Posterior cingulate gyrus (tissue), 11 donors: ENCODE measurements at regions not wholly inside any gene's neighbourhood (a gene's known extent, or its start where the extent isn't known, plus 50 kb on each side); places are given as distances from the start of the nearest gene placed in this dataset.
"Not testable (repeated sequence)": the region's sequence is repeated elsewhere in the genome, so short reads cannot be mapped to it uniquely, and the experiment has no call there.

Source experiments
- DNase-seq, 10 donors: peaks; one replicate each; pipeline versions ENCODE4 v3.0.0 to v3.0.0-alpha.2; 2020 to 2021; ENCODE audit warnings: mixed read lengths in 3 of 10
- intact Hi-C: fragments of 100-400 bp; cut with DNase I; formaldehyde crosslinking; loops from one replicate; pipeline ENCODE4 v1.15.1; 2023

DNA sequence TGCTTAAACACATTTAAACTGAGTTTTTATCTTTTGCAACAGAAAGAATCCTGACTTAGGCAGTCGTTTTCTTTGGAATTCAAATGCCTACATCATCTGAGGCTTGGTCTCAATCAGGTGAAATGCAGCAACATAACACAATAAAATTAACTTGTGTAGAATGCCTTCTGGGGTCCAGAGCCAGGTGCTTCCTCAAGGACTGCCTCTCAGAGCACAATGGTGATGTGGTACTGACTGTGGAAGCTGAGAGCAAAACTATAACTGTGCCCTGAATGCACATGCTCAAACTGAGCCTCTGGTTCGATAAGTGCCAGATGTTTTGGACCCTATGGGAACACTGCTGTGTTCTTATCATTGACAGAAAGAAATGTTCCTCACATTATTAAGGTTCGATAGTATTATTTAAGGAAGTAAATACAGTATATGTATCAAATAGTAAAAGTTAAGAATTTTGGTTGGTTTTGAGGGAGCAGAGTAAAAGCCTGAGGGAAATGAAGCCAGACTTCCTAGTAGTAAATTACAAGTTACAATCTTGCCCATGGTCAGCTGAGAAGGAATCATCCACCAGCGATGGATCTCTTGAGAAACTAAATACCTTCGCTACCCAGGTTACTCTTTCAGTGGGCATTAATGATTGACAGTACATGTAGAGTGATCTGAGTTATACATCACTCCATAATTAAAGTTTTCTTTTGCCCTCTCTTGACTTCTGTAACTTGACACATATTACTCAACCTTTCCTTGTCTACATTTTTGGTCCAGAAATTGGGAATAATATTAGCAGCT lies 122.9 kb upstream of the ATP2B1 start:
- intact Hi-C loops: no loop called here
- no peak for DNase-seq

DNA sequence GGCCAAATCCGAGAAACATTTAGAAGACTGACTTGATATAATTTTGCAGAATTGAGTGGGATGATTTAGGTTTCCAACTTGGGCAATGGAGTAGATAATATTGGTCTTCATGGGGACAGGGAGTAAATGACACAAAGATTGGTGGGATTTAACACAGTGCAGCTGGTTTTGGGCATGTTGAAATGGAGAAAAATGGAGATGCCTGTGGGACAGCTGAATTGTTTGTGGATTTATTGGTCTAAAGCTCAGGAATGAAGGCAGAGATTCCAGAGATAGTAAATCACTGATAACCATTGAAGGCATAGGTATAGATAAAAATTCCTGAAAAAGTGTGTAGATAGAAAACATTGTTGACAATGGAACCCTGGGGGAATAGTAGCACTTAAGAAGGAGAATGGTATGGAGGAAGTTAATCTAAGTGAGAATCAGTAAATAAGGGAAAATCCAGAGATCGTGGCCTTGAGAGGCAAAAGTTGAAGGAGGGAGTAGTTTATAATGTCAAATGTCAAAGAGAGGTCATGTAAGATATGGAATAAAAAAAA lies 120.9 kb upstream of the ATP2B1 start:
- DNase-seq: no peak
- intact Hi-C loops: no loop called here

DNA sequence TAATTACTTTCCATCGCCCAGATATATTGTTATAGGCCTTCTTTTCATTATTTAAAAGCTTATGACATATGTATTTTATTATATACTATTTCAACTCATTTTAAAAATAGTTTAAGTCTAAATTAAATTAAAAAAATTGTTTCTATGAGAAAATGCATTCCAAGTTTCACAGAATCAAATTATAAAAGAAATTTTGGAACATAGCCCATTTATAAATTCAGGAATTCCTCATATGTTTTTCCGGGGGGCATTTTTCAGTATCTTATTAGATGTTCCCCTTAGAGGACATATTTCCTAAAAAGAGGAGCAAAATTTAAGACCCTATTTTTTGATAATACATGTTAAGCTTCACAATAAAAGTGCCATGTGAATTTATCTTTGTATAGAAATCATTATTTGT lies 119.9 kb upstream of the ATP2B1 start:
- no peak for DNase-seq
- intact Hi-C loops: no loop called here

DNA sequence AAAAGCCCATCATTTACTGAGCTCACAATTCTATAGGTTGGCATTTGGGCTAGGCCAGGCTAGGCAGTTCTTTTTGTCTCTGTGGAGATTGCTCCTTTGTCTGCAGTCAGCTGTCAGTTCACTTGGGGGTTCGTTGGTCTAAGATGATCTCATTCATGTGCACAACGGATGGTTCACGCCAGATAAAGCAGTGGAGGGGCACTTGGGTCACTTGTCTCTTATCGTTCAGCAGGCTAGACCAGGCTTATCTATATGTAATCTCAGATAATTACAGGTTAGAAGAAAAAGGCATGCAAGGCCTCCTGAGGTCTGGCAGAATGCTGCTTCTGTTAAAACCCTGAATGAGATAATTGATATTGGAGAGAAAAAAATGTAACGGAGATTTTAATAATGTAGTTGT lies 119.0 kb upstream of the ATP2B1 start:
- intact Hi-C loops: no loop called here
- no peak for DNase-seq

DNA sequence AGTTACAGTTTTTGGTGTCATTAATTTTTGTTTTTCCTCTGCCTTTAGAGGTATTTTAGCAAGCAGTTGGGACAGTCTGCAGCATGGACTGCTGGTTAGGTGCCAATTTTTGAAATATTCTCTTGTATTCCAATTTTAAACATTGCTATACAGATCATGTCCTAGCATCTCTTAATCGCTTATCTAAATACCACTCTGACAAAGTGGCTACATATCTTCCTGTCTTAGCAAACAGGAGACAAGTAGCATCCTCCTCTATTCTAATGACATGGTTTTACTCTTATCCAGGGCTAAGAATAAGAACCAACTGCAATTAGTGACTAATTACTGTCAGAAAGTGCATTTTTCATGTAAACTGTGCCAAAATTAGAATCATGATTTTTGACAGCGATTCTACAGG lies 117.8 kb upstream of the ATP2B1 start:
- no peak for DNase-seq
- intact Hi-C loops: no loop called here

DNA sequence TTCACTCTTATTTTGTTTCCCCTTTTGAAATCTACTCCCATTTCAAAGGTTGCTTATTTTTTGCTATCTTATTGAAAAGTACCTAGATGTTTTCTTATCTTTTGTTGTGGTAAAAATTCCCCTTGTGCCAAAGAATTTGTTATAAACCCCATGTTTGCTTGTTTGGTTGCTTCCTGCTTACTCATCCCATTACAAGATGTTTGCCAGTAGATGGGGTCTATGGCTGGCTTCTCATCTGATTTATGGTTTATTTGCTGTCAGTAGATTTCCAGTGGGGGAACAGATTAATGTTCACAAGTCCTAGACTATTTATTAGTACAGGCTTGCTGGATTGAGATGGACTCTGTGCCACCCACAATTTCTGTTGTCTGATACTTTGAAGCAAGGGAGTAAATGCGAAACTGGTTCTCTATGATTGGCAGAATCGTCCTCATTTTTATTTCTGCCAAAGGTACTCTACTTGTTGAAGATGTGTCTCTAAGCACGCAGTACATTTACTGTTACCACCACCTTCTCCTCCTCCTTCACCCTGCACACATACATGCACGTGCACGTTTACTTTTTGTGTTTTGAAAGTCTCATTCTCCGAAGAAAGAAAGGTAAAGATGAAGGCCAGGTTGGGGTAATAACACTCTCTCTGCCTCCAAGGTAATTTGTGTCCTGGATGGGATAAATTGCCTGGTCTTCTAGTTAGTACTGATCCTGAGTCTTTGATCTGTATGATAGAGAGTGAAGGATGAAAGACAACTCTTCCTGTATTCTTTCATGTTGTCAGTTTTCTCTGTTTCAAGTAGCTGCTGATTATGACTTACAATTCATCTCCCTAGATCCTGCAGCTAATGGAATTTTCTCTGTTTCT lies 117.2 kb upstream of the ATP2B1 start:
- DNase-seq: no peak
- intact Hi-C loops: no loop called here

DNA sequence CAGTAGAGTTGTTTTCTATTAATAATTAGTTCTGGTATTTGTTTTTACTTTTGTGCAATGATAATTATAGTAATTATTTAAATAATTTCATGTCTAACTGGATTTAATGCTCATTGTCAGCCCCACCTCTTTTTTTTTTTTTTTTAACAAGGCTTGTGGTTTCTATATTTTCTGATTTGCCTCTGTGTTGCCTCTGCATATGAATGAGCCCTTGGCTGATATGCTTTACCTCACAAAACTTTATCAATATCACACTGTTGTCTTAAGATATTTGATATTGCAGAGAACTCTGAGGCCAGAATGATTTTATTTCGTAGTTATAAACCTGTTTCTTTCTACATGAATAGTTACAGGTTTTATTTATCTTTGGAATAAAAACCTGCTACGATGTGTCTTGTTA lies 116.2 kb upstream of the ATP2B1 start:
- intact Hi-C loops: no loop called here
- no peak for DNase-seq

DNA sequence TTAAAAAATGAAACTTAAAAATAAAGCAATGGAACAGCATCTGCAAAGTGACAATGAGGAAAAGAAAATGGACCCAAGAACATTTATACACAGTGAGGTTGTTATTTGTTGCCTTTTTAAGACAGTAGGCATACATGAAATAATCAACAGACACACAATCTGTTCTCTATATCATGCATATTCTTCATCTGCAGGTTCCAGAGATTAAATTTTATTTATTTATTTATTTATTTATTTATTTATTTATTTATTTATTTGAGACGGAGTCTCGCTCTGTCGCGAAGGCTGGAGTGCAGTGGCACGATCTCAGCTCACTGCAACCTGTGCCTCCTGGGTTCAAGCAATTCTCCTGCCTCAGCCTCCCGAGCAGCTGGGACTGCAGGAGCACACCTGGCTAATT lies 114.4 kb upstream of the ATP2B1 start:
- intact Hi-C loops, DNase-seq: not testable (repeated sequence)

DNA sequence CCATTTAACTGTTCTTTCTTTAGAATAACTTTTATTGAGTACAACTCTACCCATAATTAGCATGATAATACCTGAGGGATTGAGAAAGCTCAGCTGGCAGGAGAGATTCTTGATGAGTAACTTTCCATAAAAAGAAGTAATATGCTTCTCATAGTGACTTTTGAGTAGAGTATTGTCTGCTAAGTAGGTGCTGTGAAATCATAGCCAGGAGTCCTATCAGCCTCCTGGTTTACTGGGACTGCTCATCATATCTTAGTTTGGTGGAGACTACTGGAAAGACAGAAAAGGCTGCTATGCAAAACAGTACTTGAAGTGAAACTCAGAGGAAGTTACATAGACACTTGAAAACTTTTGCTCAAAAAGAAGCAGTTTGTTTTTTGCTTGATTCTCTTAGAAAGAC lies 113.3 kb upstream of the ATP2B1 start:
- intact Hi-C loops: no loop called here
- no peak for DNase-seq

DNA sequence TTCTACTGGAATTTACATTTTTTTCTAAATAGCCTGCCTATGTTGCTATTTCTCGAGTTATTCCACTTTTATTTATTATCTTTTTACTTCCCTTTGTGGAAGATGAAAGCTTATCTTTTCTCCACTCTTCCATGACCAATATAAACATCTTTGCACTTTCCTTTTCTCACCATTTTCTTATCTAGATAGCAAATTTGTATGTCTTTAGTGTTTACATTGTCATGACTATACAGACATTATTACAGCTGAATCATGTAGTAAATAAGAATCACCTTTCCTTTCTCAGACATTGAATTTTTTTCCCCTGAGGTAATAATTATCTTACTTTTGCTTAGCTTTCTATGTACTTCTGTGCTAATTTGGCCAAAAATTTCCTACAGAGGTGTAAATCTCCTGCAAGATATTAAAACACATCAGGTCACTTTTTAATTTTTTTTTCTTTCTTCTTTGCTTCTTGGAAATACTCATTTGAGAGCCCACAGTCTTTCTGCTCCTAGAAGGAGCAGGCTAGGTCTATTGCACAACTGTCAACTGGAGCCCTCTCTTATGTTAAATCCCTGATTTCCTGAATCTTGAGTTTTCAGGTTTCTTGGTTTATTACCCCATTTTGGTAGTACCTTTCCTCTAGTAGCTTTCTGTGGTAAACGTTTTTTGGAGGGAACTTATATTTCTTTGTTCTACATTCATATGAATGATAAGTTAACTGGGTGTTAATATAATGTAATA lies 109.0 kb upstream of the ATP2B1 start:
- intact Hi-C loops: no loop called here
- DNase-seq: no peak

DNA sequence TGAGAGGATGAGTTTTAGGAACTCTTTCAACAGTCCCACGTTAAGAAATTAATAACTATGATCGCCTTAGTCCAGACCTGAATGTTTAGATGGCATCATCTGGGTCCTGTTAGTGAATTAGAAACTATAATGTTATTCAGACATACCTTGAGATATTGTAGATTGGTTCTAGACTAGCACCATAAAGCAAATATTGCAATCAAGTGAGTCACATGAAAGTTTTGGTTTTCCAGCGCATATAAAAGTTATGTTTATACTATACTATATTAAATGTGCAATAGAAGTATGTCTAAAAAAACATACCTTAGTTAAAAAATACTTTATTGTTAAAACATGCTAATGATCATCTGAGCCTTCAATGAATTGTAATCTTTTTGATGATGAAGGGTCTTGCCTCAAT lies 106.6 kb upstream of the ATP2B1 start:
- intact Hi-C loops: no loop called here
- no peak for DNase-seq

DNA sequence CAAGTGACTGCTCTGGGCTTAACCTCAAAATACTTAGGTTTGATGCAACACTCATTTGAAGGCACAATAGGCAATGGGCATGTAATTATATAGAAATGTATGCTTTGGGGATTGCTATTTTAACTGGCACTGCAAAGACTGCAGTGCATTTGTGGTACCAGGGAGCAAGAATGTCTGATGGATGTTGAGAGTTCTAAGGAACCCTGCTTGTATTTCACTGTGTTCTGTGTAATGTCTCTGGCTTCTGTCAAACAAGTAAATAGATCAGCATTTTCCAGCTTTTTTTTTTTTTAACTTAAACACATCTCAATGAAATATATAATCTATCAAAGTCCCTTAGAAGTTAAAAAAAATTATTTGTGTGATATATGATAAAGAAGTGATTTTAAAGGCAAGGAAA lies 94.8 kb upstream of the ATP2B1 start:
- no peak for DNase-seq
- intact Hi-C loops: no loop called here

DNA sequence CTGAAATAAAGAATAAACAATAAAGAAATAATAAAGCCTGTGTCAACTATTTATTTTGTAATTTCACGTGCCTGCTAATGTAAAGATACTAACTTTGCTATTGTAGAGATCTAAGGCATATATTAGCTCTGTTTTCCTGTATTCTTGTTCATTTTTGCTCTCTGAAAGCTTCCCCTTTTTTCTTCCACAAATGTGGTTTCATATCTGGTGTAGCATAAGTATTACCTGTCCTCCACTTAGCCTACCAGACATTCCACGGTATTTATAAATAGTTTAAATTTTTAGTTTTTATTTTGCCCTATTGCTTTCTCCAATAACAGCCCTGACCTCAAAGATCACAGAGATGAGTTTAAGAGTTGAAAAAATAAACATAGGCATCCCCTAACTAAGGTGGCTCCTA lies 92.6 kb upstream of the ATP2B1 start:
- intact Hi-C loops: no loop called here
- no peak for DNase-seq

DNA sequence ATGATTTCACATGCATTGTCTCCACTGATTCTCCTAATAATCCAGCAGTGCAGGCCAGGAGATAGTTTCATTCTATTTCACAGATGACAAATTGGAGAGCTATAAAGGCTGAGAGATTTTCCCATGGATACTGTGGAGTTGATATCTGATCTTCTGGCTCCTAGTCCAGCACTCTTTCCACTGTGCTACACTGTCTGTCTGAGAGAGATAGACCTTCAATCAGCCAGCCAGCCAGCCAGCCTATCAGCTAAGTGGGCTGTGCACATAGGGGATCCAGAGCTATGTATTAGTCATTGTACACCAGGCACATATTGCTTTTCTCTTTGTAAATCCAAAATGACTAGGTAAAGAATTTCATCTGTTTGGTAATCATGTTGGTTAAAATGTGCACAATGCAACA lies 91.8 kb upstream of the ATP2B1 start:
- intact Hi-C loops: no loop called here

DNA sequence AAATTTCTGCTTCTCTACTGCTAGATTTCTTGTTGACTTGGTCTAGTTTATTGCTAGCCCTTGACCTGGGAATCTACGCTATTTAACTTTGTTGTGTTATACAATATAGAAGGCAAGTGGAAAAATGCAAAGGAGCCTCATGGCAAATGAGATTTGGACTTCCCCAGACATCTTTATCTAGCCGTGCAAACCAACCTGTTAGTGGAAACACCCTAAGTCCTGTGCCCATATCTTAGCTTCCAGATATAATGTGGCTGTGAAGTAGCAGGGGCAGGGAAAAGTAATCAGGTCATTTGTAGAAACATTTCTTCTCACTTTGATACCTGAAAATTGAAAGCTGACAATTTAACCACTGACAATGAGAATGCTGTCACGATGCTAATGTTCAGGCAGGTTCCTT lies 90.7 kb upstream of the ATP2B1 start:
- DNase-seq: no peak
- intact Hi-C loops: no loop called here

More for the DNA sequence above, 91.8 kb upstream of the ATP2B1 start:
- DNase-seq: no peak

DNA sequence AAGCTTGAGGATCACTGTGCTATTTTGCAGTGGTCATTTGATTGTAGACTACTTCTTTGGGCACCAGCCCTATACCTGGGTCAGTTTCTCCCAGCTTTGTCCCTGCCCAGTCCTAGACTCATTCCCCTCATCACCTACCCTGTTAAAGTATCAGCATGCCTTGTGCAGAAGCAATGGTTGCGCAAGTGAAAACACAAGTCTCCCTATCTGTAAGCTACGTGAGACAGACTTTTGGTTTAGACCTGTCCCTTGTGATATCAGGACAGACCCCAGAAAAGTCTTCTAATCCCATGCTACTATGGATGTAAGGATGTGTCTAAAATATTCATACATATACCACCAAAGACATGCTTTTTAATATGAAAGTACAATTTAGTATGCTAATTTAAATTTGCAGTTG lies 88.8 kb upstream of the ATP2B1 start:
- DNase-seq: no peak
- intact Hi-C loops: no loop called here

DNA sequence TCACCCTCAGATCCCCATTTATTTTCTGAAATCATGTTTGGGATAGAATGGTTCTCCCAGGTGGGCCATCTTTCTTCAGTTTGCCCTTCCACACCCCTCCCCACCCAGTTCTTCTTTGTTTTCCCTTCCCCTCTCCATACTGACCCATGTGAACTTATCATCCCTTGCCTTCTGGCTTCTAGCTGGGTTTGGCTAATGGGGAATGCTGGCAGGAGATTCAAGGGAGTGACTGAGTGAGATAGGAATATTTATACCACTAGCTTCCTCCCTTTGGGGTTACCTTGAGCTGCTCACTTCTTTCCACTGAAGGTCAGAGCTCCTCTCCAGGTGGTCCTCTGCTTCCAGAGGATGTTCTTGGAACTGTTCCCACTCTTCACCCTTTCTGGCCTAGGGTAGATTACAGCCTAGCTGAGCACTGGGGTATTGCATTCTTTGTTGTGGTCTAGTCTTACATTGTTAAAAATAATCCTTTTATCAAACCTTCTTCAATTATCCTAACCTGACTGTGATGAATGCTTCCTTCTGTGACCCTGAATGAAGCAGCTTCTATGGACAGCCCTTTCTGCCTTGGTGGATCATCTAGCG lies 88.3 kb upstream of the ATP2B1 start:
- intact Hi-C loops: no loop called here
- DNase-seq: no peak

DNA sequence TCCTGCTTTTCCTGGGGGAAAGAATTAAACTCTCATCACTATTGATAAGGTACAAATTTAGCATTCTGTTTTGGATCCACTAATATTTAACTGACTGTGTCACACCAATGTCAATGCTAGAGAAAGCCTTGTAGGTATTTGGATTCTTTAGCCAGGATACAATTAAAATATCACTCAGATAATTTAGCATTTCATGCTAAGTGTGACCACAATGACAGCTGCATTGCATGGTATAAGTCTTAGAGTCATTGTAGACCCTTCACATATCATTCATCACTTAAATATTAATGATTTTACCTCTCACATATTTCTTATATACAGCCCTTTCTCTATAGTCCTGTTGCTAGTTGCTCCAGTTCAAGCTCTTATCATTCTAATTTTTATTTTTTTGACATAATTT lies 85.3 kb upstream of the ATP2B1 start:
- DNase-seq: no peak
- intact Hi-C loops: no loop called here

DNA sequence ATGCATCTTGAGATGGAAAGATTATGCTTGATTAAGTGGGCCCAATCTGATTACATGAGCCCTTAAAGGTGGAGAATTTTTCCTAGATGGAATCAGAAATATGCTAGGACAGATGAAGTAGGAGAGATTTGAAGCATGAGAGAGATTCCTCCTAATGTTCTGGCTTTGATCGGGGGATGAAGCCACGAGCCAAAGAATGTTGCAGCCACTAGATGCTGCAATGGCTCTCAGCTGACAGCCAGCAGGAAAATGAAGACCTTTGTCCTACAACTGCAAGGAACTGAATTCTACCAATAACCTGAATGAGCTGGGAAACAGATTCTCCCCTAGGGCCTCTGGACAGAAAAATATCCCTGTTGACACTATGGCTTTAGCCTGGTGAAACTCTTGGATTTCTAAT lies 82.6 kb upstream of the ATP2B1 start:
- intact Hi-C loops: no loop called here
- DNase-seq: no peak

DNA sequence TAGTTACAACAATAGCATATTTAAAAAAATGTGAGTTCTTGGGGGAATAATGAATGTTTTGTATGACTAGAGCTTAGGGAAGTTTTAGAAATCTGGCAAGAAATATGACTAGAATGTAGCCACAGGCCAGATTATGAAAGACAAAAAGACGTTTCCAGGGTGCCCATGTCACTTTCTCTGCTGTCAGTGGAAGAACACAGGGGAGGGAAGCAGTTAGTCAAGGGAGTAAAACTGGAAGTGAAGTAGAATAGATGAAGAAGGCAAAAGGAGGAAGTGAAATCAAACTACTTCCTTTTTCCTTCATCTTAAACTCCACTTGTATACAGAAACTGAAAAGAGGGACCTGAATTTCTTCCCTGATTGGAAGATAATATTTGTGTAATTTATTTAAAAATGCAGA lies 81.2 kb upstream of the ATP2B1 start:
- intact Hi-C loops: no loop called here
- DNase-seq: no peak

DNA sequence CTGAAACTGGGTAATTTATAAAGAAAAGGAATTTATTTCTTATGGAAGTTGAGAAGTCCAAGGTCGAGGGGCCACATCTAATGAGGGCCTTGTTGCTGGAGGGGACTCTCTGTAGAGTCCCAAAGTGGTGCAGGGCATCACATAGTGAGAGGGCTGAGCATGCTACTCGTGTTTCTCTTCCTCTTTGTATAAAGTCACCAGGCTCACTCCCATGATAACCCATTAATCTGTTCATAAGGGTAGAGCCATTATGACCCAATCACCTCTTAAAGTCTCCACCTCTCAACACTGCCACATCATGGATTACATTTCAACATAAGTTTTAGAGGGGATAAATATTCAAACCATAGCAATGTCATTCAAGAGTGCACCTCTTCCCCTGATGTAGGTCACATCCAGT lies 79.1 kb upstream of the ATP2B1 start:
- no peak for DNase-seq
- intact Hi-C loops: no loop called here
